Endothelial cell of umbilical vein (primary cell): ENCODE measurements at regions not wholly inside any gene's neighbourhood (a gene's known extent, or its start where the extent isn't known, plus 50 kb on each side); places are given as distances from the start of the nearest gene placed in this dataset.

ENCODE experiments used
- BruUV-seq: library from RNA; stranded (reverse); fragments of 400-500 nt; replicated peaks from 2 replicates; lab custom pipeline; 2021; lab: Mats Ljungman, UMichigan
- CTCF ChIA-PET: fragments of 300-600, 350-600 bp; sonication (Branson Sonifier 250); formaldehyde crosslinking; loops from one replicate; lab custom pipeline; 2021; ENCODE audit warnings: antibody characterized with exemption, inconsistent platforms; lab: Charles Lee
- POLR2A ChIA-PET: fragments of 300-600, 350-600 bp; sonication (Branson Sonifier 250); formaldehyde crosslinking; loops from one replicate; lab custom pipeline; 2021; ENCODE audit warnings: antibody characterized with exemption, inconsistent platforms; lab: Charles Lee
- DNase-seq: peaks from one replicate; pipeline ENCODE4 v3.0.0-alpha.2; 2011; ENCODE audit warnings: low read depth, low spot score
- FAIRE-seq: peaks from 2 replicates; lab custom pipeline; 2011; peaks lifted over from hg19 to GRCh38; lab: Jason Lieb, UNC
- H2AFZ ChIP-seq: 2 replicates; pipeline ENCODE4 v1.6.0; 2012; ENCODE audit warnings: low read depth, low read length, control low read depth, inconsistent platforms
- H3K27ac ChIP-seq: 2 replicates; pipeline ENCODE4 v1.5.1; 2011; ENCODE audit warnings: low read depth, mild to moderate bottlenecking, control low read depth, low read length, moderate library complexity; ENCODE audit not compliant: insufficient read depth
- H3K27me3 ChIP-seq, 2 experiments: 2 replicates each; pipeline versions ENCODE4 v1.6.0 to v1.6.1; 2011; ENCODE audit warnings: low read length in 2 of 2, mixed read lengths in 1 of 2; ENCODE audit not compliant: control insufficient read depth in 2 of 2, insufficient read depth in 2 of 2
- H3K36me3 ChIP-seq, 2 experiments: 2 replicates in 1 of 2; 3 replicates in 1 of 2; pipeline ENCODE4 v1.5.1; 2011; ENCODE audit warnings: low read length in 2 of 2, mild to moderate bottlenecking in 1 of 2, moderate library complexity in 1 of 2; ENCODE audit not compliant: control insufficient read depth in 2 of 2, insufficient read depth in 2 of 2; ENCODE audit errors: extremely low read depth in 1 of 2
- H3K4me1 ChIP-seq: 3 replicates; pipeline ENCODE4 v1.5.1; 2011; ENCODE audit warnings: mild to moderate bottlenecking, low read length; ENCODE audit not compliant: control insufficient read depth, insufficient read depth; ENCODE audit errors: extremely low read depth
- H3K4me2 ChIP-seq: 2 replicates; pipeline ENCODE4 v1.6.1; 2011; ENCODE audit warnings: low read length, control low read depth, mixed read lengths; ENCODE audit not compliant: insufficient read depth
- H3K4me3 ChIP-seq, 3 experiments: fragments of 200-600 bp in 1 of 3; sonication (generic), shearing (Covaris generic) in 1 of 3; replicated peaks in 1 of 3; 2 replicates each; pipeline ENCODE4 v1.5.1; 2011 to 2016; ENCODE audit warnings: control low read depth in 3 of 3, low read length in 3 of 3, mild to moderate bottlenecking in 2 of 3, inconsistent platforms in 1 of 3, low read depth in 1 of 3, moderate library complexity in 1 of 3; ENCODE audit not compliant: insufficient read depth in 1 of 3
- H3K79me2 ChIP-seq: 2 replicates; pipeline ENCODE4 v1.6.0; 2012; ENCODE audit warnings: low read length, inconsistent platforms; ENCODE audit not compliant: control insufficient read depth, insufficient read depth
- H3K9ac ChIP-seq: replicated peaks from 2 replicates; pipeline ENCODE3; 2011; ENCODE audit warnings: low read length, control low read depth; ENCODE audit not compliant: insufficient read depth; ENCODE audit errors: extremely low read depth
- H3K9me1 ChIP-seq: replicated peaks from 3 replicates; pipeline ENCODE4 v1.6.0; 2011; ENCODE audit warnings: mild to moderate bottlenecking, low read length; ENCODE audit not compliant: control insufficient read depth, insufficient read depth; ENCODE audit errors: extremely low read depth
- H3K9me3 ChIP-seq: replicated peaks from 2 replicates; pipeline ENCODE4 v1.5.1; 2012; ENCODE audit warnings: low read length, inconsistent platforms; ENCODE audit not compliant: control insufficient read depth, insufficient read depth
- H4K20me1 ChIP-seq: replicated peaks from 2 replicates; pipeline ENCODE3; 2011; ENCODE audit warnings: mild to moderate bottlenecking, low read length; ENCODE audit not compliant: control insufficient read depth, insufficient read depth; ENCODE audit errors: extremely low read depth
- EZH2 ChIP-seq: IDR thresholded peaks from 2 replicates; pipeline ENCODE4 v1.6.1; 2012; ENCODE audit warnings: borderline replicate concordance, low read depth, mild to moderate bottlenecking, moderate library complexity, low read length, inconsistent platforms; ENCODE audit not compliant: severe bottlenecking
- FOS ChIP-seq: IDR thresholded peaks from 2 replicates; pipeline ENCODE4 v1.6.1; 2011; ENCODE audit warnings: mild to moderate bottlenecking, low read length, moderate library complexity, borderline replicate concordance; ENCODE audit not compliant: insufficient read depth
- GATA2 ChIP-seq: IDR thresholded peaks from 2 replicates; pipeline ENCODE4 v1.7.0; 2011; ENCODE audit warnings: low read depth, mild to moderate bottlenecking, moderate library complexity, mixed read lengths, low read length; ENCODE audit not compliant: insufficient read length, insufficient read depth
- JUN ChIP-seq: IDR thresholded peaks from 2 replicates; pipeline ENCODE4 v1.6.1; 2011; ENCODE audit warnings: borderline replicate concordance, low read depth; ENCODE audit not compliant: insufficient read length, insufficient read depth
- MYC ChIP-seq: IDR thresholded peaks from one replicate; pipeline ENCODE4 v1.6.1; 2011; ENCODE audit warnings: mild to moderate bottlenecking, low read depth, low read length
- POLR2A ChIP-seq: IDR thresholded peaks from 2 replicates; pipeline ENCODE4 v1.6.1; 2012; ENCODE audit warnings: low read depth, mild to moderate bottlenecking, control low read depth, low read length
- POLR2AphosphoS5 ChIP-seq: IDR thresholded peaks from 2 replicates; pipeline ENCODE4 v1.6.1; 2012; ENCODE audit warnings: low read depth, mild to moderate bottlenecking, control low read depth, low read length, moderate library complexity; ENCODE audit not compliant: insufficient read depth
- dilution Hi-C: fragments of 300-500 bp; cut with MboI; formaldehyde crosslinking; loops from one replicate; pipeline ENCODE4 v1.15.0; 2019; ENCODE audit warnings: low sequenced_read_pairs; ENCODE audit not compliant: extremely low pct_ligation_motif_present
- intact Hi-C: fragments of 100-400 bp; cut with micrococcal nuclease; formaldehyde crosslinking; loops from one replicate; pipeline ENCODE4 v1.10.0; 2022
- TF ChIP-seq, protein P1 (sequence below), 2 donors: IDR thresholded peaks; 1 replicate in 1 of 2; 2 replicates in 1 of 2; pipeline ENCODE4 v1.5.1; 2011; ENCODE audit warnings: low read length in 2 of 2, mild to moderate bottlenecking in 2 of 2, moderate library complexity in 2 of 2, control low read depth in 1 of 2, inconsistent platforms in 1 of 2, low read depth in 1 of 2; ENCODE audit not compliant: insufficient read depth in 1 of 2; ENCODE audit errors: extremely low read depth in 1 of 2
- TF ChIP-seq, protein P2 (sequence below): IDR thresholded peaks from 2 replicates; pipeline ENCODE4 v1.6.1; 2011; ENCODE audit not compliant: insufficient read depth, insufficient read length

DNA sequence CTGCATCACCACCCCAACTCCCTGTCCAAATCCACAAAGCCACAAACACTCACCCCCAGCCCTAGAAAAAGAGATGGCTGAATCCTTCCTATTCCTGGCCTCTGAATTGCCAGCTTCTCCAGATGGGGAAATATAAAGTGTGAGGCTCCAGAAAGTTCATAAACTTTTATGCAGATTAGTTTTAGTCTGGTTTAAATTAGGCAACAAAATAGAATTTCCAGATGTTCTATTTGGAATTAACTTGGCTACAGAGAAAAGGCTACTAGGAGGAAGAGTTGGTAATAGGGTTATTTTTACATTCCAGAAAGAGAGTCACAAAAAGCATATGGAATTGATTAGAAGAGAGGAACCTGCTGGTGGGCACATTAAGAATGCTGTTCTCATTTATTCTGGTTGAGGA, 56.0 kb downstream of the EN1 start:
- TF ChIP-seq, protein P1, sequence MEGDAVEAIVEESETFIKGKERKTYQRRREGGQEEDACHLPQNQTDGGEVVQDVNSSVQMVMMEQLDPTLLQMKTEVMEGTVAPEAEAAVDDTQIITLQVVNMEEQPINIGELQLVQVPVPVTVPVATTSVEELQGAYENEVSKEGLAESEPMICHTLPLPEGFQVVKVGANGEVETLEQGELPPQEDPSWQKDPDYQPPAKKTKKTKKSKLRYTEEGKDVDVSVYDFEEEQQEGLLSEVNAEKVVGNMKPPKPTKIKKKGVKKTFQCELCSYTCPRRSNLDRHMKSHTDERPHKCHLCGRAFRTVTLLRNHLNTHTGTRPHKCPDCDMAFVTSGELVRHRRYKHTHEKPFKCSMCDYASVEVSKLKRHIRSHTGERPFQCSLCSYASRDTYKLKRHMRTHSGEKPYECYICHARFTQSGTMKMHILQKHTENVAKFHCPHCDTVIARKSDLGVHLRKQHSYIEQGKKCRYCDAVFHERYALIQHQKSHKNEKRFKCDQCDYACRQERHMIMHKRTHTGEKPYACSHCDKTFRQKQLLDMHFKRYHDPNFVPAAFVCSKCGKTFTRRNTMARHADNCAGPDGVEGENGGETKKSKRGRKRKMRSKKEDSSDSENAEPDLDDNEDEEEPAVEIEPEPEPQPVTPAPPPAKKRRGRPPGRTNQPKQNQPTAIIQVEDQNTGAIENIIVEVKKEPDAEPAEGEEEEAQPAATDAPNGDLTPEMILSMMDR (IDR thresholded peaks at IDR 0.05; ENCODE audit: extremely low read depth in 1 of 2, insufficient read depth in 1 of 2, low read depth in 1 of 2, low read length in 2 of 2) = no peak
- FAIRE-seq (no peak), DNase-seq (no peak)
- Histone ChIP-seq H3K27ac (no peak overlapping the region), H3K9me1 (no peaks in the 10 kb centered on the region), H3K4me2 (no peak overlapping the region), H3K36me3 (no peaks in the 10 kb centered on the region), H3K9me3 (no peaks in the 10 kb centered on the region), H3K9ac (no peak overlapping the region), H3K4me1 (no peaks in the 10 kb centered on the region), H3K79me2 (no peaks in the 10 kb centered on the region), H3K27me3 (no peaks in the 10 kb centered on the region), H2AFZ (no peak overlapping the region), H3K4me3 (no peak overlapping the region), H4K20me1 (no peaks in the 10 kb centered on the region)
- dilution Hi-C loops = no loop called here
- intact Hi-C loops = no loop called here
- POLR2A ChIA-PET = no interaction called here
- CTCF ChIA-PET = no interaction called here
- no TSS peak for BruUV-seq

DNA sequence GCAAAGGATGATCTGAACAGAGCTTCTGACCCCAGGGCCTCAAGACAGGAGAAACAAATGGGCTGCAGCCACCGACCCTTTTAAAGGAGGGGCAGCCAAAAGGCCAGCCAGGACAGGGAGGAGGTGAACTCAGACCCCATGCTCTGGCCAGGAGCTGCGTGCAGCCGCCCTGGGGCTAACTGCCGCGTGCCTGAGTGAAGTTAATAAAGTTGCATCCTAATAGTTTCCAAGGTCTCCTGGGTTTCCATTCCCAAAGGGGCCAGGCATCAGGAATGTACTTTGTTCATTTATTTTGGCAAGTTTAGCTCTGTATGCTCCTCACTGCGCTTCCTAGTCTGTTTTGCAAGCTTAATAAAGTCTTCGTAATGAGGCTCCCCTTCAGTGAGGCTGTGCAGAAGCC, 60.7 kb downstream of the EN1 start:
- H3K9me3 ChIP-seq = no peaks in the 10 kb centered on the region
- no peaks in the 10 kb centered on the region for H3K79me2 ChIP-seq
- no TSS peak for BruUV-seq
- no peak overlapping the region for H3K4me3 ChIP-seq
- H3K9ac ChIP-seq = no peak overlapping the region
- POLR2A ChIA-PET = no interaction called here
- TF ChIP-seq EZH2 (no peak), POLR2A (no peak), FOS (no peak), JUN (no peak), POLR2AphosphoS5 (no peak), GATA2 (no peak), MYC (no peak)
- TF ChIP-seq, protein P1 (IDR thresholded peaks at IDR 0.05; ENCODE audit: extremely low read depth in 1 of 2, insufficient read depth in 1 of 2, low read depth in 1 of 2, low read length in 2 of 2) = no peak
- TF ChIP-seq, protein P2, sequence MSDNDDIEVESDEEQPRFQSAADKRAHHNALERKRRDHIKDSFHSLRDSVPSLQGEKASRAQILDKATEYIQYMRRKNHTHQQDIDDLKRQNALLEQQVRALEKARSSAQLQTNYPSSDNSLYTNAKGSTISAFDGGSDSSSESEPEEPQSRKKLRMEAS = no peak
- no peak overlapping the region for H2AFZ ChIP-seq
- no peaks in the 10 kb centered on the region for H4K20me1 ChIP-seq
- no peaks in the 10 kb centered on the region for H3K36me3 ChIP-seq
- no peak overlapping the region for H3K4me2 ChIP-seq
- FAIRE-seq (no peak), DNase-seq (no peak)
- no peaks in the 10 kb centered on the region for H3K9me1 ChIP-seq
- no peaks in the 10 kb centered on the region for H3K27me3 ChIP-seq
- dilution Hi-C loops = no loop called here
- H3K27ac ChIP-seq = no peak overlapping the region
- no peaks in the 10 kb centered on the region for H3K4me1 ChIP-seq
- CTCF ChIA-PET = no interaction called here
- intact Hi-C loops = no loop called here
